ENCODE measurements at regions not wholly inside any gene's neighbourhood (a gene's known extent, or its start where the extent isn't known, plus 50 kb on each side); places are given as distances from the start of the nearest gene placed in this dataset.

GRCh38 chr2:79292239-79292957 is 132.8 kb upstream of the REG3A start:
- Histone ChIP-seq H3K4me1 (ENCODE audit: control insufficient read depth, insufficient read depth, low read length) (peaks cover 2% of the 10 kb centered on the region), H3K27ac (ENCODE audit: low read depth, low read length) (no peak overlapping the region), H3K9ac (ENCODE audit: extremely low read depth, low read length, poor library complexity, severe bottlenecking) (no peak overlapping the region), H3K9me3 (ENCODE audit: control insufficient read depth, low read length) (peaks cover 40% of the 10 kb centered on the region), H3K27me3 (ENCODE audit: control insufficient read depth, insufficient read depth, low read length, poor library complexity, severe bottlenecking) (no peaks in the 10 kb centered on the region), H3K36me3 (ENCODE audit: control insufficient read depth, insufficient read depth, low read length) (no peaks in the 10 kb centered on the region), H3K4me3 (ENCODE audit: low read length) (no peak overlapping the region)
- DNase-seq, result no peak
- H3K36me3 Mint-ChIP-seq (ENCODE audit: low read depth), result peaks cover 16% of the 10 kb centered on the region
- peaks cover 2% of the 10 kb centered on the region for H3K4me1 Mint-ChIP-seq
- peaks cover 40% of the 10 kb centered on the region for H3K9me3 Mint-ChIP-seq
- H3K27ac Mint-ChIP-seq, result no peak overlapping the region
- no peaks in the 10 kb centered on the region for H3K27me3 Mint-ChIP-seq (ENCODE audit: insufficient read depth)
- H3K4me3 Mint-ChIP-seq, result no peak overlapping the region
- 95 to 100% methylated on average over 1 of the region's 1 CpG for WGBS, 2 experiments (ENCODE audit: insufficient coverage in 1 of 2, insufficient read length in 1 of 2)
- TF ChIP-seq CTCF (conservative IDR thresholded peaks at IDR 0.05), result no peak

- peaks cover 3% of the 10 kb centered on the region for H3K36me3 ChIP-seq (ENCODE audit: control insufficient read depth, insufficient read depth, low read length)
- no peak overlapping the region for H3K9ac ChIP-seq (ENCODE audit: extremely low read depth, low read length, poor library complexity, severe bottlenecking)
- H3K9me3 ChIP-seq (ENCODE audit: control insufficient read depth, low read length), result peaks cover 19% of the 10 kb centered on the region
- no peak overlapping the region for H3K4me3 ChIP-seq (ENCODE audit: low read length)
- H3K27ac Mint-ChIP-seq, result no peak overlapping the region
- no peaks in the 10 kb centered on the region for H3K27me3 Mint-ChIP-seq (ENCODE audit: insufficient read depth)
- peaks cover 4% of the 10 kb centered on the region for H3K4me1 ChIP-seq (ENCODE audit: control insufficient read depth, insufficient read depth, low read length)
- no peak overlapping the region for H3K4me3 Mint-ChIP-seq
- H3K27ac ChIP-seq (ENCODE audit: low read depth, low read length), result no peak overlapping the region
- no peak for DNase-seq
- no peaks in the 10 kb centered on the region for H3K27me3 ChIP-seq (ENCODE audit: control insufficient read depth, insufficient read depth, low read length, poor library complexity, severe bottlenecking)
- H3K36me3 Mint-ChIP-seq (ENCODE audit: low read depth), result no peaks in the 10 kb centered on the region
- no peak for TF ChIP-seq CTCF (conservative IDR thresholded peaks at IDR 0.05)
- peaks cover 21% of the 10 kb centered on the region for H3K9me3 Mint-ChIP-seq
- peaks cover 13% of the 10 kb centered on the region for H3K4me1 Mint-ChIP-seq
- WGBS, 2 experiments (ENCODE audit: insufficient coverage in 1 of 2, insufficient read length in 1 of 2), result 86 to 92% methylated on average over 2 of the region's 3 CpGs
Measured at GRCh38 chr2:79275863-79276262, 116.3 kb upstream of the REG3A start.

- Histone ChIP-seq H3K9me3 (ENCODE audit: control insufficient read depth, low read length) (peaks cover 19% of the 10 kb centered on the region), H3K4me3 (ENCODE audit: low read length) (no peak overlapping the region), H3K4me1 (ENCODE audit: control insufficient read depth, insufficient read depth, low read length) (peaks cover 7% of the 10 kb centered on the region), H3K9ac (ENCODE audit: extremely low read depth, low read length, poor library complexity, severe bottlenecking) (no peak overlapping the region), H3K27ac (ENCODE audit: low read depth, low read length) (no peak overlapping the region), H3K36me3 (ENCODE audit: control insufficient read depth, insufficient read depth, low read length) (peaks cover 3% of the 10 kb centered on the region), H3K27me3 (ENCODE audit: control insufficient read depth, insufficient read depth, low read length, poor library complexity, severe bottlenecking) (no peaks in the 10 kb centered on the region)
- Mint-ChIP-seq H3K9me3 (peaks cover 21% of the 10 kb centered on the region), H3K36me3 (ENCODE audit: low read depth) (no peaks in the 10 kb centered on the region), H3K4me3 (no peak overlapping the region), H3K4me1 (peaks cover 19% of the 10 kb centered on the region), H3K27ac (no peak overlapping the region), H3K27me3 (ENCODE audit: insufficient read depth) (no peaks in the 10 kb centered on the region)
- TF ChIP-seq CTCF (conservative IDR thresholded peaks at IDR 0.05), result peak; percentile 67
- DNase-seq, result no peak
- 80 to 100% methylated on average over 1 to 2 of the region's 2 CpGs for WGBS, 2 experiments (ENCODE audit: insufficient coverage in 1 of 2, insufficient read length in 1 of 2)
Measured at GRCh38 chr2:79275197-79275596, 115.6 kb upstream of the REG3A start.
